ENCODE measurements at regions not wholly inside any gene's neighbourhood (a gene's known extent, or its start where the extent isn't known, plus 50 kb on each side); places are given as distances from the start of the nearest gene placed in this dataset.

DNA sequence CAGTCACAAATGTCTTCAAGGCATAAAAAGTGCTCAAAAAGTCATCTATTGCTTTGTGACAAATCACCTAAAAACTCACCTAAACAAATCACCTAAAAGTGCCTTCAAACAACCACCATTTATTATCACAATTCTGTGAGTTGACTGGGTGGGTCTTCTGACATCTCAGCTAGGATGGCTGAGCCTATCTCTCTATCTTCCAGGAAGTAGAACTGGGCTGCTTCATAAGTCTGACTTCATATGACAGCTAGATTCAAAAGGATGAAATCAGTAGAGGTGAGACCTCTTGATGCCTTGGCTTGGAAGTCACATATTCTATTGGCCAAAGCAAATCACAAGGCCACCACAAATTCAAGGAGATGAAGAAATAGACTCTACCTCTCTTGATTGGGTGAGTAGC, 199.2 kb upstream of the SLC39A10 start:
- intact Hi-C loops (cut with micrococcal nuclease): no loop called here
- Mint-ChIP-seq H3K4me1 (ENCODE audit: insufficient read depth, unreplicated experiment) (no peaks in the 10 kb centered on the region), H3K4me3 (ENCODE audit: unreplicated experiment) (no peak overlapping the region), H3K27me3 (ENCODE audit: insufficient read depth, unreplicated experiment) (no peaks in the 10 kb centered on the region), H3K36me3 (ENCODE audit: insufficient read depth, unreplicated experiment) (no peaks in the 10 kb centered on the region), H3K9me3 (ENCODE audit: unreplicated experiment) (no peaks in the 10 kb centered on the region), H3K27ac (ENCODE audit: low read depth, unreplicated experiment) (no peak overlapping the region)
- no TSS peak for BruUV-seq (replicated peaks)
- no peak for DNase-seq (ENCODE audit: unreplicated experiment)
- TF ChIP-seq, protein P1, sequence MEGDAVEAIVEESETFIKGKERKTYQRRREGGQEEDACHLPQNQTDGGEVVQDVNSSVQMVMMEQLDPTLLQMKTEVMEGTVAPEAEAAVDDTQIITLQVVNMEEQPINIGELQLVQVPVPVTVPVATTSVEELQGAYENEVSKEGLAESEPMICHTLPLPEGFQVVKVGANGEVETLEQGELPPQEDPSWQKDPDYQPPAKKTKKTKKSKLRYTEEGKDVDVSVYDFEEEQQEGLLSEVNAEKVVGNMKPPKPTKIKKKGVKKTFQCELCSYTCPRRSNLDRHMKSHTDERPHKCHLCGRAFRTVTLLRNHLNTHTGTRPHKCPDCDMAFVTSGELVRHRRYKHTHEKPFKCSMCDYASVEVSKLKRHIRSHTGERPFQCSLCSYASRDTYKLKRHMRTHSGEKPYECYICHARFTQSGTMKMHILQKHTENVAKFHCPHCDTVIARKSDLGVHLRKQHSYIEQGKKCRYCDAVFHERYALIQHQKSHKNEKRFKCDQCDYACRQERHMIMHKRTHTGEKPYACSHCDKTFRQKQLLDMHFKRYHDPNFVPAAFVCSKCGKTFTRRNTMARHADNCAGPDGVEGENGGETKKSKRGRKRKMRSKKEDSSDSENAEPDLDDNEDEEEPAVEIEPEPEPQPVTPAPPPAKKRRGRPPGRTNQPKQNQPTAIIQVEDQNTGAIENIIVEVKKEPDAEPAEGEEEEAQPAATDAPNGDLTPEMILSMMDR (IDR thresholded peaks at IDR 0.05; ENCODE audit: unreplicated experiment): no peak
- ChIA-PET POLR2A (no interaction called here), CTCF (no interaction called here)

DNA sequence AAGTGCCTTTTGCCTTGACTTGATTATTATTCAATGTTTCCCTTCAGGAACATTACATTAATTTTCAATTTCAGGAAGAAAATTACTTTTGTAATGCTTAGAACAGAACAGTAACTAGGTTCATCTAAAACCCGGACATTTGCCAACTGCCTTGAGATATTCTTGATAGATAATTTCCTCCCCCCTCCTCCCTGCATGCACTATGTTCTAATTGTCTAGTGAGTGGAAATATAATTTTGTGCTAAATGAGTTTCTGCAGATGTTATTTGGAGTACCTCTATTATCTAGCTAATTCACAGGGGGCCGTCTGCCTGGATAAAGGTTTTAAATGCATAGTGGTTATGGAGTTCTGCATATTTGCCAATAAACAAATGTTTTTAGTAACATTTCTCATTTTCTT, 200.3 kb upstream of the SLC39A10 start:
- intact Hi-C loops (cut with micrococcal nuclease): no loop called here
- Mint-ChIP-seq H3K9me3 (ENCODE audit: unreplicated experiment) (no peaks in the 10 kb centered on the region), H3K4me1 (ENCODE audit: insufficient read depth, unreplicated experiment) (no peaks in the 10 kb centered on the region), H3K27me3 (ENCODE audit: insufficient read depth, unreplicated experiment) (no peaks in the 10 kb centered on the region), H3K36me3 (ENCODE audit: insufficient read depth, unreplicated experiment) (no peaks in the 10 kb centered on the region), H3K27ac (ENCODE audit: low read depth, unreplicated experiment) (no peak overlapping the region), H3K4me3 (ENCODE audit: unreplicated experiment) (no peak overlapping the region)
- BruUV-seq (replicated peaks): no TSS peak
- TF ChIP-seq, protein P1 (IDR thresholded peaks at IDR 0.05; ENCODE audit: unreplicated experiment): no peak
- ChIA-PET POLR2A (no interaction called here), CTCF (interaction anchor here (0.5 to 0.7 kb wide), 2 partner anchors 132 to 601 kb away, joined by 4 to 6 read pairs; no protein-coding TSS in a partner anchor)
- DNase-seq (ENCODE audit: unreplicated experiment): no peak

DNA sequence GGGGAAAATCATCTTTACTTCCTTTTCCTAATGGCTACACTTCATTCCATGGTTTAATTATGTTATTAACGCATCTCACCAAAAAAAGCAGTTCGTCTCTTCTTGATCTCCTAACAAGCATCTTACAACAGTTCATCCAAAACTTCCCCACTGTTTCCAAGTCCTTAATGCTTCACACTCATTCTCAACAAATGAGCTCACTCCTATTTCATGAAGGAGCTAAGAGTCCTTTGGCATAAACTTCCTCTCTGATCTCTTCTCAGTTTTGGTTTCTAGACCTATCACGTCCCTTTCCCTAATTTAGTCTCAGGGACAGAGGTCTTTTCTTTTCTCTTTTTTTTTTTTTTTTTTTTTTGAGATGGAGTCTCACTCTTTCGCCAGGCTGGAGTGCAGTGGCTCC, 205.9 kb upstream of the SLC39A10 start:
- no peak overlapping the region for H3K4me3 Mint-ChIP-seq (ENCODE audit: unreplicated experiment)
- H3K36me3 Mint-ChIP-seq (ENCODE audit: insufficient read depth, unreplicated experiment): no peaks in the 10 kb centered on the region
- no peaks in the 10 kb centered on the region for H3K27me3 Mint-ChIP-seq (ENCODE audit: insufficient read depth, unreplicated experiment)
- no peaks in the 10 kb centered on the region for H3K4me1 Mint-ChIP-seq (ENCODE audit: insufficient read depth, unreplicated experiment)
- H3K27ac Mint-ChIP-seq (ENCODE audit: low read depth, unreplicated experiment): no peak overlapping the region
- ChIA-PET POLR2A (interaction anchor here (1.3 kb wide), 1 partner anchor 10 kb away, joined by 3 read pairs; no protein-coding TSS in a partner anchor), CTCF (interaction anchor here (0.6 kb wide), 1 partner anchor 104 kb away, joined by 3 read pairs; no protein-coding TSS in a partner anchor)
- TF ChIP-seq, protein P1 (IDR thresholded peaks at IDR 0.05; ENCODE audit: unreplicated experiment): no peak
- DNase-seq (ENCODE audit: unreplicated experiment): no peak
- intact Hi-C loops (cut with micrococcal nuclease): no loop called here
- no TSS peak for BruUV-seq (replicated peaks)
- no peaks in the 10 kb centered on the region for H3K9me3 Mint-ChIP-seq (ENCODE audit: unreplicated experiment)

DNA sequence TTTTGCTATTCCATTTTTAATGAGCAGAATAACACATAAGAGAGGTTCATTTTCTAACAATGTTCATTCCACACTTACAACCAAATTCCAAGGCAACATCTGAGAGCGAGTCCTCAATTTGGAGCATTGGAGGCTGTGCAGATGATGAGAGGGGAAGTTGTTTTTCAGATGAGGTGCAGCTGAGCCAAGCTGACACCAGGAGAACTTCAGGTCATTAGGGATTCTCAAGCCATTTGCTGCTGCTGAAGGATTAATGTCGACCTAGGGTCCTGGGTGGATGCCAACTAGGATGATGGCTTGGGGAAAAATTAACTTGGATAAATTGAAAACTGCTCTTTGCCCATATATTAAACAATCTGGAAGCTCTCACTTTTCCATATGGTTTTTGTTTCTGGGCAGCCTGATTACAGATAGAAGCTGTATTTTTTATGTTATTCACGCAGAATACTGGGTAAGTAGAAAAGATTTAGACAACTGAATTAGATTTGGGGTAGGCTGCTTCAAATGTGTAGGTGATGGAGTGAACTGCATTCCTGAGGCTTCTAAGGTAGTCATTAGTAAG, 206.4 kb upstream of the SLC39A10 start:
- H3K4me3 Mint-ChIP-seq (ENCODE audit: unreplicated experiment): no peak overlapping the region
- DNase-seq (ENCODE audit: unreplicated experiment): no peak
- TF ChIP-seq, protein P1 (IDR thresholded peaks at IDR 0.05; ENCODE audit: unreplicated experiment): no peak
- intact Hi-C loops (cut with micrococcal nuclease): no loop called here
- ChIA-PET POLR2A (interaction anchor here (1.3 kb wide), 1 partner anchor 10 kb away, joined by 3 read pairs; no protein-coding TSS in a partner anchor), CTCF (interaction anchor here (0.6 to 1.2 kb wide), 2 partner anchors 14 to 104 kb away, joined by 3 read pairs; no protein-coding TSS in a partner anchor)
- no peaks in the 10 kb centered on the region for H3K27me3 Mint-ChIP-seq (ENCODE audit: insufficient read depth, unreplicated experiment)
- no peaks in the 10 kb centered on the region for H3K36me3 Mint-ChIP-seq (ENCODE audit: insufficient read depth, unreplicated experiment)
- BruUV-seq (replicated peaks): no TSS peak
- no peak overlapping the region for H3K27ac Mint-ChIP-seq (ENCODE audit: low read depth, unreplicated experiment)
- no peaks in the 10 kb centered on the region for H3K9me3 Mint-ChIP-seq (ENCODE audit: unreplicated experiment)
- H3K4me1 Mint-ChIP-seq (ENCODE audit: insufficient read depth, unreplicated experiment): peaks cover 1% of the 10 kb centered on the region
